HCT116 (cell line): ENCODE measurements at regions not wholly inside any gene's neighbourhood (a gene's known extent, or its start where the extent isn't known, plus 50 kb on each side); places are given as distances from the start of the nearest gene placed in this dataset.

Experiments
- ATAC-seq: fragments of 200-7000 bp; cut with Tn5 transposase; 2 replicates; pipeline ENCODE4 v1.9.1; 2020; ENCODE audit warnings: mild to moderate bottlenecking, moderate library complexity
- BruUV-seq: library from RNA; stranded (reverse); fragments of 400-500 nt; replicated peaks from 2 replicates; lab custom pipeline; 2021; lab: Mats Ljungman, UMichigan
- CTCF ChIA-PET: fragments of 300-600 bp; sonication (Branson Sonifier 250); formaldehyde crosslinking; loops from one replicate; lab custom pipeline; 2021; ENCODE audit warnings: antibody characterized with exemption; lab: Charles Lee
- POLR2A ChIA-PET: fragments of 300-600, 350-600 bp; sonication (Branson Sonifier 250); formaldehyde crosslinking; loops from one replicate; lab custom pipeline; 2021; ENCODE audit warnings: antibody characterized with exemption; lab: Charles Lee
- RAD21 ChIA-PET, 2 experiments: fragments of 300-600 bp; sonication (Branson Sonifier 250); formaldehyde crosslinking; loops; one replicate each; lab custom pipeline; 2023; ENCODE audit warnings: low total read pairs in 2 of 2; ENCODE audit not compliant: uncharacterized antibody in 2 of 2, unreplicated experiment in 2 of 2, low non-redundant PET in 1 of 2; lab: Charles Lee
- DNase-seq: peaks from one replicate; pipeline ENCODE4 v3.0.0-alpha.2; 2010; ENCODE audit warnings: low read depth, low spot score
- H2AFZ ChIP-seq: fragments of 200-600 bp; shearing (Covaris generic), sonication (generic); 2 replicates; pipeline ENCODE4 v1.6.1; 2017; ENCODE audit warnings: low read depth, mixed run types, mixed read lengths, antibody characterized with exemption, low read length; ENCODE audit not compliant: poor library complexity, severe bottlenecking
- H3K27ac ChIP-seq: 2 replicates; pipeline ENCODE4 v1.5.1; 2012; ENCODE audit warnings: low read depth, low read length
- H3K27me3 ChIP-seq: fragments of 200-600 bp; sonication (generic); 2 replicates; pipeline ENCODE4 v1.6.1; 2016; ENCODE audit warnings: mixed run types, low read length, mixed read lengths; ENCODE audit not compliant: insufficient read depth
- H3K36me3 ChIP-seq, 2 experiments: fragments of 200-500 bp in 1 of 2; fragments of 200-600 bp in 1 of 2; sonication (Bioruptor generic) in 1 of 2; sonication (generic) in 1 of 2; 2 replicates each; pipeline versions ENCODE4 v1.5.1 to v1.6.1; 2014 to 2016; ENCODE audit warnings: low read length in 2 of 2, inconsistent platforms in 1 of 2, mixed read lengths in 1 of 2, mixed run types in 1 of 2; ENCODE audit not compliant: insufficient read depth in 2 of 2, control insufficient read depth in 1 of 2
- H3K4me1 ChIP-seq, 2 experiments: fragments of 200-600 bp in 1 of 2; sonication (generic) in 1 of 2; 2 replicates each; pipeline versions ENCODE4 v1.5.1 to v1.6.1; 2012 to 2017; ENCODE audit warnings: low read length in 2 of 2, inconsistent platforms in 1 of 2, mild to moderate bottlenecking in 1 of 2, mixed read lengths in 1 of 2, mixed run types in 1 of 2, moderate library complexity in 1 of 2; ENCODE audit not compliant: insufficient read depth in 2 of 2, control insufficient read depth in 1 of 2
- H3K4me2 ChIP-seq: fragments of 200-600 bp; sonication (generic); 2 replicates; pipeline ENCODE4 v1.6.1; 2017; ENCODE audit warnings: mixed run types, low read length, mixed read lengths
- H3K4me3 ChIP-seq, 2 experiments: fragments of 200-600 bp in 1 of 2; sonication (generic) in 1 of 2; replicated peaks in 1 of 2; 2 replicates each; pipeline ENCODE4 v1.5.1; 2011 to 2016; ENCODE audit warnings: low read length in 2 of 2, control low read depth in 1 of 2, low read depth in 1 of 2, mild to moderate bottlenecking in 1 of 2, mixed read lengths in 1 of 2, mixed run types in 1 of 2
- H3K79me2 ChIP-seq: fragments of 200-600 bp; sonication (generic); 2 replicates; pipeline ENCODE4 v1.6.1; 2017; ENCODE audit warnings: mild to moderate bottlenecking, mixed run types, low read length, moderate library complexity, mixed read lengths; ENCODE audit not compliant: insufficient read depth
- H3K9ac ChIP-seq: fragments of 200-600 bp; sonication (generic); 2 replicates; pipeline ENCODE4 v1.6.1; 2016; ENCODE audit warnings: low read length, mixed read lengths
- H3K9me2 ChIP-seq: fragments of 200-600 bp; sonication (generic), shearing (Covaris generic); 2 replicates; pipeline ENCODE4 v1.6.1; 2017; ENCODE audit warnings: mixed run types, mild to moderate bottlenecking, moderate library complexity; ENCODE audit not compliant: insufficient read depth
- H3K9me3 ChIP-seq, 2 experiments: fragments of 200-500 bp in 1 of 2; fragments of 200-600 bp in 1 of 2; sonication (Bioruptor generic) in 1 of 2; sonication (generic) in 1 of 2; 2 replicates each; pipeline ENCODE4 v1.6.1; 2014 to 2017; ENCODE audit warnings: low read length in 2 of 2, mixed read lengths in 2 of 2, inconsistent platforms in 1 of 2, low read depth in 1 of 2, mild to moderate bottlenecking in 1 of 2, mixed run types in 1 of 2, moderate library complexity in 1 of 2; ENCODE audit not compliant: control insufficient read depth in 1 of 2, insufficient read depth in 1 of 2
- H4K20me1 ChIP-seq: fragments of 200-600 bp; sonication (generic), shearing (Covaris generic); 2 replicates; pipeline ENCODE4 v1.6.1; 2017; ENCODE audit warnings: mixed run types, mild to moderate bottlenecking, moderate library complexity; ENCODE audit not compliant: insufficient read depth
- CBX3 ChIP-seq: IDR thresholded peaks from 2 replicates; pipeline ENCODE4 v1.6.1; 2012; ENCODE audit warnings: low read depth
- CEBPB ChIP-seq: IDR thresholded peaks from 2 replicates; pipeline ENCODE4 v1.6.1; 2012; ENCODE audit warnings: low read depth
- EGR1 ChIP-seq: IDR thresholded peaks from 2 replicates; pipeline ENCODE4 v1.6.1; 2012; ENCODE audit warnings: low read depth
- ELF1 ChIP-seq: IDR thresholded peaks from 2 replicates; pipeline ENCODE4 v1.6.1; 2012; ENCODE audit warnings: low read depth, borderline replicate concordance
- EZH2 ChIP-seq: fragments of 200-600 bp; sonication (generic); IDR thresholded peaks from 2 replicates; pipeline ENCODE4 v1.6.1; 2017; ENCODE audit warnings: antibody characterized with exemption, mixed run types
- EZH2phosphoT487 ChIP-seq: fragments of 200-600 bp; IDR thresholded peaks from 2 replicates; pipeline ENCODE4 v1.6.1; 2018; ENCODE audit warnings: antibody characterized with exemption, borderline replicate concordance
- FOSL1 ChIP-seq: IDR thresholded peaks from 2 replicates; pipeline ENCODE4 v1.6.1; 2012; ENCODE audit warnings: low read depth
- JUND ChIP-seq: IDR thresholded peaks from 2 replicates; pipeline ENCODE4 v1.6.1; 2012
- POLR2AphosphoS5 ChIP-seq: IDR thresholded peaks from 2 replicates; pipeline ENCODE4 v1.6.1; 2011; ENCODE audit warnings: mild to moderate bottlenecking, low read depth, low read length, moderate library complexity
- SIN3A ChIP-seq: IDR thresholded peaks from 2 replicates; pipeline ENCODE4 v1.6.1; 2012; ENCODE audit warnings: low read depth
- SRF ChIP-seq: IDR thresholded peaks from 2 replicates; pipeline ENCODE4 v1.6.1; 2012; ENCODE audit warnings: low read depth
- YY1 ChIP-seq: IDR thresholded peaks from 2 replicates; pipeline ENCODE4 v1.6.1; 2011; ENCODE audit warnings: low read length, low read depth, moderate library complexity, mild to moderate bottlenecking; ENCODE audit not compliant: insufficient replicate concordance; ENCODE audit errors: extremely low read depth
- ZFX ChIP-seq: fragments of 450-650 bp; IDR thresholded peaks from 2 replicates; pipeline ENCODE4 v1.6.1; 2017
- ZNF274 ChIP-seq: fragments of 200-500 bp; sonication (Bioruptor generic); IDR thresholded peaks from 2 replicates; pipeline ENCODE4 v1.6.1; 2014; ENCODE audit warnings: mild to moderate bottlenecking, low read depth, low read length, inconsistent platforms
- intact Hi-C: fragments of 100-400 bp; cut with micrococcal nuclease; formaldehyde crosslinking; loops from 2 replicates; pipeline ENCODE4 v1.10.0; 2022
- TF ChIP-seq, protein P1 (sequence below): IDR thresholded peaks from 2 replicates; pipeline ENCODE4 v1.6.1; 2011; ENCODE audit warnings: mild to moderate bottlenecking, low read length, moderate library complexity; ENCODE audit not compliant: insufficient replicate concordance; ENCODE audit errors: extremely low read depth
- TF ChIP-seq, protein P2 (sequence below): IDR thresholded peaks from 2 replicates; pipeline ENCODE4 v1.6.1; 2012
- TF ChIP-seq, protein P3 (sequence below), 3 experiments: fragments of 200-600 bp in 1 of 3; sonication (generic) in 1 of 3; IDR thresholded peaks in 2 of 3; conservative IDR thresholded peaks in 1 of 3; 2 replicates each; pipeline ENCODE4 v1.5.1; 2012 to 2017; ENCODE audit warnings: low read depth in 2 of 3, low read length in 2 of 3, antibody characterized with exemption in 1 of 3, borderline replicate concordance in 1 of 3, control low read depth in 1 of 3, mild to moderate bottlenecking in 1 of 3, mixed read lengths in 1 of 3, mixed run types in 1 of 3, moderate library complexity in 1 of 3; ENCODE audit not compliant: insufficient read depth in 1 of 3
- TF ChIP-seq, protein P4 (sequence below): IDR thresholded peaks from 2 replicates; pipeline ENCODE4 v1.6.1; 2012

DNA sequence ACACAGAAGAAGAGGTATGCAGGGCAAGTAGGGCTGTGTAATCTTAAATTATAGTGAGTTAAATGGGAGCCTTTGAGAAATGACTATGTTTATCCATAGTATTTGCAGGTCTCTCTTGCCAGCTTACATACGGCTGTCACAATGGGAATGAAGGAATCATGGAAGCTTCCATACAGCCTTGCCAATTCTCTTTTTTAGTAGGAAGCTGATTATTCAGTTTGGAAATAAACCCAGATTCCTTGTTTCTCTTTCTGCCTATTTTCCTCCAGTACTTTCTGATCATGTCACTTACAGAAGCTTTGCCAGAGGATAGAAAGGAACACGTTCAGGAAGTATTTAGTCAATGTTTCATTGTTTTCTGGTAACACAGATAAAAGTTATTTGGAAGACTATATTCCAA lies 217.4 kb upstream of the DIO2 start:
- Histone ChIP-seq H3K79me2 (no peaks in the 10 kb centered on the region), H3K9me3 (no peaks in the 10 kb centered on the region), H3K4me3 (no peak overlapping the region), H3K36me3 (no peaks in the 10 kb centered on the region), H3K4me1 (no peaks in the 10 kb centered on the region; a peak in 1 of 4 replicates)
- TF ChIP-seq, protein P1, sequence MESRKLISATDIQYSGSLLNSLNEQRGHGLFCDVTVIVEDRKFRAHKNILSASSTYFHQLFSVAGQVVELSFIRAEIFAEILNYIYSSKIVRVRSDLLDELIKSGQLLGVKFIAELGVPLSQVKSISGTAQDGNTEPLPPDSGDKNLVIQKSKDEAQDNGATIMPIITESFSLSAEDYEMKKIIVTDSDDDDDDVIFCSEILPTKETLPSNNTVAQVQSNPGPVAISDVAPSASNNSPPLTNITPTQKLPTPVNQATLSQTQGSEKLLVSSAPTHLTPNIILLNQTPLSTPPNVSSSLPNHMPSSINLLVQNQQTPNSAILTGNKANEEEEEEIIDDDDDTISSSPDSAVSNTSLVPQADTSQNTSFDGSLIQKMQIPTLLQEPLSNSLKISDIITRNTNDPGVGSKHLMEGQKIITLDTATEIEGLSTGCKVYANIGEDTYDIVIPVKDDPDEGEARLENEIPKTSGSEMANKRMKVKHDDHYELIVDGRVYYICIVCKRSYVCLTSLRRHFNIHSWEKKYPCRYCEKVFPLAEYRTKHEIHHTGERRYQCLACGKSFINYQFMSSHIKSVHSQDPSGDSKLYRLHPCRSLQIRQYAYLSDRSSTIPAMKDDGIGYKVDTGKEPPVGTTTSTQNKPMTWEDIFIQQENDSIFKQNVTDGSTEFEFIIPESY: no peak
- TF ChIP-seq POLR2AphosphoS5: no peak
- TF ChIP-seq YY1: no peak
- TF ChIP-seq ZFX: no peak
- no peak for TF ChIP-seq FOSL1
- TF ChIP-seq JUND: no peak
- TF ChIP-seq, protein P2, sequence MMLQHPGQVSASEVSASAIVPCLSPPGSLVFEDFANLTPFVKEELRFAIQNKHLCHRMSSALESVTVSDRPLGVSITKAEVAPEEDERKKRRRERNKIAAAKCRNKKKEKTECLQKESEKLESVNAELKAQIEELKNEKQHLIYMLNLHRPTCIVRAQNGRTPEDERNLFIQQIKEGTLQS: no peak
- TF ChIP-seq ELF1: no peak
- TF ChIP-seq SRF: no peak
- no peak for TF ChIP-seq EZH2phosphoT487
- TF ChIP-seq CBX3: no peak
- TF ChIP-seq, protein P3, sequence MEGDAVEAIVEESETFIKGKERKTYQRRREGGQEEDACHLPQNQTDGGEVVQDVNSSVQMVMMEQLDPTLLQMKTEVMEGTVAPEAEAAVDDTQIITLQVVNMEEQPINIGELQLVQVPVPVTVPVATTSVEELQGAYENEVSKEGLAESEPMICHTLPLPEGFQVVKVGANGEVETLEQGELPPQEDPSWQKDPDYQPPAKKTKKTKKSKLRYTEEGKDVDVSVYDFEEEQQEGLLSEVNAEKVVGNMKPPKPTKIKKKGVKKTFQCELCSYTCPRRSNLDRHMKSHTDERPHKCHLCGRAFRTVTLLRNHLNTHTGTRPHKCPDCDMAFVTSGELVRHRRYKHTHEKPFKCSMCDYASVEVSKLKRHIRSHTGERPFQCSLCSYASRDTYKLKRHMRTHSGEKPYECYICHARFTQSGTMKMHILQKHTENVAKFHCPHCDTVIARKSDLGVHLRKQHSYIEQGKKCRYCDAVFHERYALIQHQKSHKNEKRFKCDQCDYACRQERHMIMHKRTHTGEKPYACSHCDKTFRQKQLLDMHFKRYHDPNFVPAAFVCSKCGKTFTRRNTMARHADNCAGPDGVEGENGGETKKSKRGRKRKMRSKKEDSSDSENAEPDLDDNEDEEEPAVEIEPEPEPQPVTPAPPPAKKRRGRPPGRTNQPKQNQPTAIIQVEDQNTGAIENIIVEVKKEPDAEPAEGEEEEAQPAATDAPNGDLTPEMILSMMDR (IDR thresholded peaks at IDR 0.05 in 2 of 3, conservative IDR thresholded peaks at IDR 0.05 in 1 of 3; ENCODE audit: borderline replicate concordance in 1 of 3, insufficient read depth in 1 of 3, low read depth in 2 of 3, low read length in 2 of 3): no peak
- TF ChIP-seq EZH2: no peak
- TF ChIP-seq, protein P4, sequence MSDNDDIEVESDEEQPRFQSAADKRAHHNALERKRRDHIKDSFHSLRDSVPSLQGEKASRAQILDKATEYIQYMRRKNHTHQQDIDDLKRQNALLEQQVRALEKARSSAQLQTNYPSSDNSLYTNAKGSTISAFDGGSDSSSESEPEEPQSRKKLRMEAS: no peak
- no peak for TF ChIP-seq ZNF274
- TF ChIP-seq CEBPB: no peak
- TF ChIP-seq EGR1: no peak
- no peak for TF ChIP-seq SIN3A
- TF ChIP-seq, all 23 proteins: peak for 0
- H3K27ac ChIP-seq: no peak overlapping the region
- DNase-seq (no peak), ATAC-seq (no peak)
- H3K27me3 ChIP-seq: no peaks in the 10 kb centered on the region
- ChIA-PET CTCF (no interaction called here), RAD21 (no interaction called here), POLR2A (no interaction called here)
- no peak overlapping the region for H3K4me2 ChIP-seq
- no TSS peak for BruUV-seq
- H3K9me2 ChIP-seq: no peaks in the 10 kb centered on the region
- H4K20me1 ChIP-seq: no peaks in the 10 kb centered on the region
- no peak overlapping the region for H3K9ac ChIP-seq
- no peak overlapping the region for H2AFZ ChIP-seq
- intact Hi-C loops: no loop called here
